Type B pancreatic cell (in vitro differentiated cells): ENCODE measurements at regions not wholly inside any gene's neighbourhood (a gene's known extent, or its start where the extent isn't known, plus 50 kb on each side); places are given as distances from the start of the nearest gene placed in this dataset.

ENCODE experiments used
- DNase-seq: peaks from one replicate; pipeline ENCODE4 v3.0.0; 2021; ENCODE audit warnings: mixed read lengths; ENCODE audit not compliant: unreplicated experiment; ENCODE audit errors: extremely low spot score
- H3K27ac Mint-ChIP-seq: 2 replicates; pipeline ENCODE4 v1.8.0; 2021; ENCODE audit warnings: mild to moderate bottlenecking, mixed read lengths
- H3K27me3 Mint-ChIP-seq: 2 replicates; pipeline ENCODE4 v1.8.0; 2021; ENCODE audit warnings: mixed read lengths
- H3K36me3 Mint-ChIP-seq: 2 replicates; pipeline ENCODE4 v1.8.0; 2021; ENCODE audit warnings: mixed read lengths
- H3K4me1 Mint-ChIP-seq: one replicate; pipeline ENCODE4 v1.8.0; 2021; ENCODE audit warnings: mixed read lengths; ENCODE audit not compliant: unreplicated experiment
- H3K4me3 Mint-ChIP-seq: 2 replicates; pipeline ENCODE4 v1.8.0; 2021; ENCODE audit warnings: mild to moderate bottlenecking, mixed read lengths
- H3K9me3 Mint-ChIP-seq: 2 replicates; pipeline ENCODE4 v1.8.0; 2021; ENCODE audit warnings: mixed read lengths
- TF ChIP-seq, protein P1 (sequence below): fragments of 200-600 bp; sonication (generic); conservative IDR thresholded peaks from 2 replicates; pipeline ENCODE4 v1.5.0; 2021; ENCODE audit warnings: antibody characterized with exemption, mild to moderate bottlenecking

DNA sequence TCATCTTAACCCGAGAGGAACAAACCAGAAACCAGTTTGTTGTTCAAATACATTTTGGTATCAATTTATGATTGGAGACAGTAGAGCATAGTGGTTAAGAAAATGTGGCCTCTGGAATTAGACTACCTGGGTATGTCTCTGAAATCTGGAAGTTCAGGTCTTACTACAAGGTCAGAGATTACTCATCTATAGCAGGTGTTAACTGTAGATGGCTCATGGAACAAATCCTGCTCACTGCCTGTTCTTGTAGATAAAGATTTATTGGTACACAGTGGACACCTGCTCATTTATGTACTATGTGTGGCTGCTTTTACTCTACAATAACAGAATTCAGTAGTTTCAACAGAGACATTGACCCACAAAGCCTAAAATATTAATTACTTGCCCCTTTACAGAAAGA is 413.3 kb downstream of the CNTN6 start:
- Mint-ChIP-seq H3K4me3 (no peak overlapping the region), H3K27me3 (no peaks in the 10 kb centered on the region), H3K27ac (no peak overlapping the region), H3K4me1 (no peaks in the 10 kb centered on the region), H3K9me3 (peaks cover 4% of the 10 kb centered on the region), H3K36me3 (no peaks in the 10 kb centered on the region)
- DNase-seq = no peak
- TF ChIP-seq, protein P1, sequence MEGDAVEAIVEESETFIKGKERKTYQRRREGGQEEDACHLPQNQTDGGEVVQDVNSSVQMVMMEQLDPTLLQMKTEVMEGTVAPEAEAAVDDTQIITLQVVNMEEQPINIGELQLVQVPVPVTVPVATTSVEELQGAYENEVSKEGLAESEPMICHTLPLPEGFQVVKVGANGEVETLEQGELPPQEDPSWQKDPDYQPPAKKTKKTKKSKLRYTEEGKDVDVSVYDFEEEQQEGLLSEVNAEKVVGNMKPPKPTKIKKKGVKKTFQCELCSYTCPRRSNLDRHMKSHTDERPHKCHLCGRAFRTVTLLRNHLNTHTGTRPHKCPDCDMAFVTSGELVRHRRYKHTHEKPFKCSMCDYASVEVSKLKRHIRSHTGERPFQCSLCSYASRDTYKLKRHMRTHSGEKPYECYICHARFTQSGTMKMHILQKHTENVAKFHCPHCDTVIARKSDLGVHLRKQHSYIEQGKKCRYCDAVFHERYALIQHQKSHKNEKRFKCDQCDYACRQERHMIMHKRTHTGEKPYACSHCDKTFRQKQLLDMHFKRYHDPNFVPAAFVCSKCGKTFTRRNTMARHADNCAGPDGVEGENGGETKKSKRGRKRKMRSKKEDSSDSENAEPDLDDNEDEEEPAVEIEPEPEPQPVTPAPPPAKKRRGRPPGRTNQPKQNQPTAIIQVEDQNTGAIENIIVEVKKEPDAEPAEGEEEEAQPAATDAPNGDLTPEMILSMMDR = no peak

DNA sequence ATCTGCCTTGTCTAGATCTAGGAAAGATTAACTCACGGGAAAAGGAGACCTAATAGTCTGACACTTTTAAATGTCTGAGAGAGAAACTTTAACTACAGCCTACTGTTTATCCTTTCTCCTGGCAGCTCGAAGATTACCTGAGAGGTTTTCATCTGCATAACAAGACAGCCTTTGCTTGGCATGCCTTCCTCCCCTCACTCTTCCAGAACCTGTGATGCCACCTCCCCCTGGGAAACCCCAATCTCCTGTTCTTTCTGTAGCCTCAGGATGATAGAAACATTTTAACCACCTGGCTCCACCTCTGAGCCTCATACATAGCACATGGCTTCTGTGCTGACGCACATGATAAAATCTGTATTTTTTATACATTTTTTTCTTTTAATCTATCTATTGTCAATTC is 420.8 kb downstream of the CNTN6 start:
- Mint-ChIP-seq H3K4me3 (no peak overlapping the region), H3K36me3 (no peaks in the 10 kb centered on the region), H3K27ac (no peak overlapping the region), H3K9me3 (no peaks in the 10 kb centered on the region), H3K27me3 (peaks cover 11% of the 10 kb centered on the region), H3K4me1 (peaks cover 8% of the 10 kb centered on the region)
- no peak for DNase-seq
- TF ChIP-seq, protein P1 = no peak

DNA sequence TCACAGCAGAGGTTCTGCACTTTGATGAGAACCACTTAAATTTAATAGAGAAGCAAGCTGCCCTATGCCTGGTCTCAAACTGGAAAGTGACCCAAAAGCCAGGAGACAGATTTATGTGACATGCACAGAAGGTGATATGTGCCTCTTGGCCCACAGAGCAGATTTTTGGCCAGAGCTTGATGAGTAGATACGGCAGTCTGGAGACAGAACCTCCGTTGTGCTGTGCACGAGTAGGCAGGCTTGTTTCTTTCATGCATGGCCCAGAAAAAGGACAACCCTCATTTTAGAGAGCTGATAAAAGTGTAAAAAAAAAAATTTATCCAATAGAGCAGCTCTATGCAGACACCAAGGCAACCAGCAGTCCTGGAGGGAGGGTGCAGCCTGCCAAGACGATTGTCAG is 423.1 kb downstream of the CNTN6 start:
- Mint-ChIP-seq H3K4me3 (no peak overlapping the region), H3K36me3 (no peaks in the 10 kb centered on the region), H3K27me3 (peaks cover 11% of the 10 kb centered on the region), H3K27ac (no peak overlapping the region), H3K9me3 (no peaks in the 10 kb centered on the region), H3K4me1 (peaks cover 8% of the 10 kb centered on the region)
- TF ChIP-seq, protein P1 = no peak
- DNase-seq = no peak

DNA sequence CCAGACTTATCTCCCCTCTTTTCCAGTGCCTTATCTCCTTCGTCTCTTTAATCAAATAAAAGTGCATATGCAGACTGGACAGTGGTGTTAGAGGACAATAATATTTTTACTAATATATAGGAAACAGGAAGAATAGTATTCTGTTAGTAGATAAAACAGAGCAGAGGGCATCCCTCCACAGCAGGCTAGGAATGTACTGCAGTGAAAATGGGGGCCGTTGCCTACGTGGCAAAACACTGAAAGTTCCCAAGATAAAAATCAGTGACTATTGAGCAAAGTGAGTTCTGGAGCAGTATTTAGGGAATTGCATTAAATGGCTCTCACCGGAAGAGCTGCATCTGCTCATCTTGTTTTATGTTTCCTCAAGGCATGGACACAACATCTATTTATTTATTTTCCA is 435.0 kb downstream of the CNTN6 start:
- TF ChIP-seq, protein P1 = no peak
- no peaks in the 10 kb centered on the region for H3K27me3 Mint-ChIP-seq
- DNase-seq = no peak
- H3K9me3 Mint-ChIP-seq = peaks cover 7% of the 10 kb centered on the region
- no peaks in the 10 kb centered on the region for H3K36me3 Mint-ChIP-seq
- H3K4me3 Mint-ChIP-seq = no peak overlapping the region
- no peak overlapping the region for H3K27ac Mint-ChIP-seq
- peaks cover 8% of the 10 kb centered on the region for H3K4me1 Mint-ChIP-seq

DNA sequence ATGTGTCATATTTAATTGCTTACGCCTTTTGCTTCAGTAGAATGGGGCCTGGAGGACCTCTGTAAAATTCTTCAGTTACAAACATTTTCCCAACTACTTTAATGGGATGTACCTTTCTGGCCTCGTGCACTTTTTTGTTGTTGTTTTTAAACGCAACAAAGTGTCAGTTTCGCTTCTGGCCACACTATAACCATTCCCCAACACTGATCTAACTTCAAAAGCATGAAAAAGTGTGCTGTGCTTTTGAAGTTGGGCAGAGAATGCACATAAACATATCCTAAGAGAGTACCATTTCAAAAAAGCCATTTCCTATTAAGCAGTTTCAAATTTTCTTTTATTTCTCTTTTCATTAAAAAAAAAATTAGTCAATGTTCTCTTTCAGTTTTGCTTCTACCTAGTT is 435.8 kb downstream of the CNTN6 start:
- H3K4me3 Mint-ChIP-seq = no peak overlapping the region
- no peak overlapping the region for H3K27ac Mint-ChIP-seq
- H3K9me3 Mint-ChIP-seq = no peaks in the 10 kb centered on the region
- no peaks in the 10 kb centered on the region for H3K27me3 Mint-ChIP-seq
- TF ChIP-seq, protein P1 = no peak
- no peak for DNase-seq
- peaks cover 8% of the 10 kb centered on the region for H3K4me1 Mint-ChIP-seq
- no peaks in the 10 kb centered on the region for H3K36me3 Mint-ChIP-seq

DNA sequence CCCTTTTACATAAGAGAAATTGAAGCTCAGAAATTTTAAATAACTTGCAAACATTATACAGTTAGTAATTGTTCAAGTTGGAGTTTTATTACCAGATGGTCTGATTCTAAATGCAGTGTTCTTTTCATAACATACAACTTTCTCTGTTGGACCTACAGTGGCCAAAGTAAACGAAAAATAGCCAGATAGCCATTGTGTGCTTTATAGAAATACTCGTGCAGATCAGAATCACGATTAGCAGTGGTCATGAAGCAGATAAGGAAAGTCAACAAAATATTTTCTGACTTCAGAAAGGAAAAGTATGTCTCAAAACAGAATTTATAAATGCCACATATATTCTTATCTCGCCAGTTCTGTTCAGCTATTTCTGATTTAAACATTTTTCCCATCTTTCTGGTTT is 436.9 kb downstream of the CNTN6 start:
- Mint-ChIP-seq H3K9me3 (no peaks in the 10 kb centered on the region), H3K27ac (no peak overlapping the region), H3K4me1 (peaks cover 8% of the 10 kb centered on the region), H3K4me3 (no peak overlapping the region), H3K36me3 (no peaks in the 10 kb centered on the region), H3K27me3 (no peaks in the 10 kb centered on the region)
- TF ChIP-seq, protein P1 = no peak
- DNase-seq = no peak
